MM.1S (cell line): ENCODE measurements at regions not wholly inside any gene's neighbourhood (a gene's known extent, or its start where the extent isn't known, plus 50 kb on each side); places are given as distances from the start of the nearest gene placed in this dataset.

ENCODE experiments used
- EZH2 ChIP-seq: fragments of 300-600 bp; sonication (generic); optimal IDR thresholded peaks from 2 replicates; pipeline ENCODE3; 2017; ENCODE audit warnings: low read depth, mild to moderate bottlenecking, antibody characterized with exemption, low read length, mixed read lengths
- TF ChIP-seq, protein P1 (sequence below): fragments of 300-600 bp; sonication (generic); IDR thresholded peaks from 2 replicates; pipeline ENCODE4 v1.5.1; 2016; ENCODE audit warnings: antibody characterized with exemption, low read length, mixed read lengths

DNA sequence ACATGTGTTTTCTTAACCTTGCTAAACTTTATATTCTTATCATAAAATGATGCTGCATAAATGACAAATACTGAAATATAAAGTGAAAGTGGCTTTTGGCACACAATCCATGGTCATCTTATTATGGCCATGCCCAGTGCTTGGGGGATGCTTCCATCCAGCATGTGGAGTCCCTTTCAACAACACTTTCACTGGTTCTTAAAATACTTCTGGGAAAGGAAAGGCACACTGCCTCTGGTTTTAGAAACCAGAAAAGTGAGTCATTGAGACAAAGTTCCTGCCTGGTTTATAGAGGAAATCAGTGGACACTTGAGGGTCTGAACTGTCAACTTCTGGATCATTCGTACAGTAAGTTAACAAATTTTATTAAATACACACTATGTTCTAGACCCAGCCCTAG is 248.0 kb upstream of the ADAMTS3 start:
- TF ChIP-seq, protein P1, sequence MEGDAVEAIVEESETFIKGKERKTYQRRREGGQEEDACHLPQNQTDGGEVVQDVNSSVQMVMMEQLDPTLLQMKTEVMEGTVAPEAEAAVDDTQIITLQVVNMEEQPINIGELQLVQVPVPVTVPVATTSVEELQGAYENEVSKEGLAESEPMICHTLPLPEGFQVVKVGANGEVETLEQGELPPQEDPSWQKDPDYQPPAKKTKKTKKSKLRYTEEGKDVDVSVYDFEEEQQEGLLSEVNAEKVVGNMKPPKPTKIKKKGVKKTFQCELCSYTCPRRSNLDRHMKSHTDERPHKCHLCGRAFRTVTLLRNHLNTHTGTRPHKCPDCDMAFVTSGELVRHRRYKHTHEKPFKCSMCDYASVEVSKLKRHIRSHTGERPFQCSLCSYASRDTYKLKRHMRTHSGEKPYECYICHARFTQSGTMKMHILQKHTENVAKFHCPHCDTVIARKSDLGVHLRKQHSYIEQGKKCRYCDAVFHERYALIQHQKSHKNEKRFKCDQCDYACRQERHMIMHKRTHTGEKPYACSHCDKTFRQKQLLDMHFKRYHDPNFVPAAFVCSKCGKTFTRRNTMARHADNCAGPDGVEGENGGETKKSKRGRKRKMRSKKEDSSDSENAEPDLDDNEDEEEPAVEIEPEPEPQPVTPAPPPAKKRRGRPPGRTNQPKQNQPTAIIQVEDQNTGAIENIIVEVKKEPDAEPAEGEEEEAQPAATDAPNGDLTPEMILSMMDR: no peak
- TF ChIP-seq EZH2: no peak
